Lung (tissue), 11 donors: ENCODE measurements at regions not wholly inside any gene's neighbourhood (a gene's known extent, or its start where the extent isn't known, plus 50 kb on each side); places are given as distances from the start of the nearest gene placed in this dataset.
A peak's percentile ranks its signal among the peaks of the same experiment; 100 is the strongest.

ENCODE experiments used
- ATAC-seq: fragments of 200-7000 bp; cut with Tn5 transposase; one replicate; pipeline ENCODE4 v1.9.1; 2020; ENCODE audit warnings: moderate number of reproducible peaks; ENCODE audit not compliant: insufficient read depth, low FRiP score
- DNase-seq, 3 donors: peaks; one replicate each; pipeline ENCODE4 v3.0.0-alpha.2; 2013 to 2017
- H3K27ac ChIP-seq, 2 donors: one replicate each; pipeline ENCODE4 v1.5.1; 2013; ENCODE audit warnings: mild to moderate bottlenecking in 2 of 2, moderate library complexity in 2 of 2, control low read depth in 1 of 2, inconsistent platforms in 1 of 2, low read depth in 1 of 2, low read length in 1 of 2
- H3K27me3 ChIP-seq, 3 donors: one replicate each; pipeline ENCODE4 v1.5.1; 2013; ENCODE audit warnings: low read length in 2 of 3; ENCODE audit not compliant: control insufficient read depth in 3 of 3, insufficient read depth in 3 of 3
- H3K36me3 ChIP-seq, 4 donors: one replicate each; pipeline ENCODE4 v1.5.1; 2013; ENCODE audit warnings: low read length in 4 of 4, mild to moderate bottlenecking in 1 of 4, moderate library complexity in 1 of 4; ENCODE audit not compliant: control insufficient read depth in 4 of 4, insufficient read depth in 4 of 4
- H3K4me1 ChIP-seq, 5 donors: one replicate each; pipeline ENCODE4 v1.5.1; 2013; ENCODE audit warnings: low read length in 5 of 5, mild to moderate bottlenecking in 2 of 5, moderate library complexity in 1 of 5; ENCODE audit not compliant: control insufficient read depth in 5 of 5, insufficient read depth in 5 of 5
- H3K4me3 ChIP-seq: one replicate; pipeline ENCODE4 v1.5.1; 2013; ENCODE audit warnings: mild to moderate bottlenecking, control low read depth, moderate library complexity
- H3K9ac ChIP-seq, 2 donors: one replicate each; pipeline ENCODE4 v1.5.1; 2013; ENCODE audit warnings: low read length in 2 of 2, control low read depth in 1 of 2; ENCODE audit not compliant: insufficient read depth in 1 of 2
- H3K9me3 ChIP-seq, 4 donors: one replicate each; pipeline ENCODE4 v1.5.1; 2013; ENCODE audit warnings: low read length in 3 of 4, mild to moderate bottlenecking in 1 of 4, moderate library complexity in 1 of 4; ENCODE audit not compliant: control insufficient read depth in 4 of 4, insufficient read depth in 3 of 4
- CTCF ChIP-seq: IDR thresholded peaks from 2 replicates; pipeline ENCODE4 v1.5.1; 2012; ENCODE audit warnings: mild to moderate bottlenecking; ENCODE audit errors: control extremely low read depth, extremely low read depth
- WGBS, 2 donors: extraction: QIAGEN DNeasy Blood & Tissue Kit; methylation state at CpG; one replicate each; pipeline ENCODE4 v1.1.7; 2013; 5-methylcytosine and 5-hydroxymethylcytosine counted together
- donor health status: control.
- donor health status: control.
- donor health status: Bipolar disorder and iron deficiency.
- donor health status: healthy.
- donor health status: DM: yes; HTN: yes; CAD: no.

DNA sequence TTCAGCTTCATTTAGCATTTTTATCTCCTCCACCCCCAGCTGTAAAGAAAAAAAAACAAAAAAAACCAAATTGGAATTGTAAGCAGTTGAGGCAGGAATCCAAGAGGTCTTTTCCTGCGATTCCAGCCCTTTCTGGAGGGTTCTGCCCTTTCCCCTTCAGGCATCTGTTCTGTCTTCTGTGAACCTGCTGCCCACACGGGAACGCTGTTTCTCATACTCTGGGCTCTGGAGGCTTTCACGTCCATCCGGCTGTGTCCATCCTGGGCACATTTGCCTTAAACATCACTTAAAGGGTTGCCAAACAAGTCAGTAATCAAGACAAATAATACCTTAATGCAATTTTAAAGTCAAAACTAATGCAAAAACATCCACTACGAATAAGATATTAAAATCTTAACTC is 302.8 kb upstream of the PITRM1 start:
- 92 to 96% methylated on average over 6 of the region's 6 CpGs for WGBS, 2 donors
- ATAC-seq (no peak), DNase-seq (no peak)
- no peaks in the 10 kb centered on the region for H3K36me3 ChIP-seq
- no peaks in the 10 kb centered on the region for H3K27me3 ChIP-seq
- no peak for TF ChIP-seq CTCF
- peaks cover 0 to 7% (median 0%) of the 10 kb centered on the region in 5 donors for H3K4me1 ChIP-seq
- no peaks in the 10 kb centered on the region for H3K9me3 ChIP-seq
- H3K9ac ChIP-seq: no peak overlapping the region
- H3K4me3 ChIP-seq: no peak overlapping the region
- no peak overlapping the region for H3K27ac ChIP-seq

- Histone ChIP-seq H3K27ac (no peak overlapping the region), H3K27me3 (no peaks in the 10 kb centered on the region), H3K4me1 (peaks cover 0 to 12% (median 0%) of the 10 kb centered on the region in 5 donors), H3K9me3 (no peaks in the 10 kb centered on the region), H3K4me3 (no peak overlapping the region), H3K36me3 (no peaks in the 10 kb centered on the region), H3K9ac (no peak overlapping the region)
- DNase-seq: no peak
- no peak for ATAC-seq
- 96% methylated on average over 8 of the region's 8 CpGs for WGBS, 2 donors
- TF ChIP-seq CTCF: no peak
Measured at GRCh38 chr10:3474266-3474665, 301.7 kb upstream of the PITRM1 start.

GRCh38 chr10:3473271-3473670 is 300.7 kb upstream of the PITRM1 start:
- peaks cover 0 to 19% (median 6%) of the 10 kb centered on the region in 5 donors for H3K4me1 ChIP-seq
- no peaks in the 10 kb centered on the region for H3K27me3 ChIP-seq
- H3K36me3 ChIP-seq: no peaks in the 10 kb centered on the region
- no peak for TF ChIP-seq CTCF
- no peak overlapping the region for H3K4me3 ChIP-seq
- no peak overlapping the region for H3K9ac ChIP-seq
- ATAC-seq (no peak), DNase-seq (peak in 2 of 3 donors; percentile 41 to 63)
- no peaks in the 10 kb centered on the region for H3K9me3 ChIP-seq
- WGBS, 2 donors: 77 to 88% methylated on average over 9 of the region's 9 CpGs
- H3K27ac ChIP-seq: peak overlapping the region in 1 of 2 donors; percentile 58
